HG03066 (cell line): ENCODE measurements at regions not wholly inside any gene's neighbourhood (a gene's known extent, or its start where the extent isn't known, plus 50 kb on each side); places are given as distances from the start of the nearest gene placed in this dataset.

Experiments used
- ATAC-seq: cut with Tn5 transposase; IDR thresholded peaks from one replicate; pipeline ENCODE4 v1.9.1; 2021; ENCODE audit warnings: low read depth; ENCODE audit not compliant: unreplicated experiment

GRCh38 chr10:64265961-64266360 lies 744.8 kb downstream of the REEP3 start:
- no peak for ATAC-seq

DNA sequence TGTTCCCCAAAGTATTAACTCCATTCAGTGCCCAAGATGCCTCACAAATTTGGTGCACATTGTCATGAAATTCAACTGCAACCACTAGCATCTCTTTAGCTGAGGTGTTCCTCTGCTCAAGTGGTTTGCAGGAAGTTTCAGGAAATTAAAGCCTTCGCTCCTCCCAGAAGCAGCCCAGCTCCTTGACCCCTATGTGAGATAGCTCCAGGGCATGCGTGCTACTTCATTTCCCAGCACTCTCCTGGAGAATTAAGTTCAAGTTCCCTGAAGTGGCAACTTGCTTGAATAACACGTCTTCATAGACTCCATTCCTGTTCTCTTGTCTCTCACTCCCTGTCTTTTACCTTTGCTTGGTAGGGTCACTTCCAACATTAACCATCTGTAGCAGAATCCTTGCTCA lies 750.3 kb downstream of the REEP3 start:
- no peak for ATAC-seq

DNA sequence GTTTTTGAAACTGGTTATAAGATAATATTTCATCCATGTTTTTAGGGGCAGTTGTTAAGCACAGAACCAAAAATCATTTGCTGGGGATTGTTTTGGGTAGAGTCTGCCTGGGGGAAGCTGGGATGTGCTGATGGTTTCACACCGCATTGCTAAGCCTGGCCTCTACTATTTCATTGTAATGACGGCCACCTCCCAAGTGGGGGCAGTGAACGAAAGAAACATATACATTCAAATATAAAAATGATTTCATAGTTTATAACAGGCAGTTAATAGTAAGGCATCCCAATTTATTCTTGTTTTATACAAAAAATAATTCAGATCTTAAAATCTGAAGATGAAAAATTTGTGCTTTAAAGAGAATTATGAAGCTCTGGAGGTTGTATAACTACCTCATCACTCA lies 750.8 kb downstream of the REEP3 start:
- no peak for ATAC-seq

- no peak for ATAC-seq
Observed at GRCh38 chr10:64275001-64275400, 753.8 kb downstream of the REEP3 start.

GRCh38 chr10:64275774-64276173 lies 754.6 kb downstream of the REEP3 start:
- no peak for ATAC-seq

- ATAC-seq = no peak
Observed at GRCh38 chr10:64277536-64277935, 756.3 kb downstream of the REEP3 start.

GRCh38 chr10:64283621-64284020 lies 762.4 kb downstream of the REEP3 start:
- no peak for ATAC-seq

DNA sequence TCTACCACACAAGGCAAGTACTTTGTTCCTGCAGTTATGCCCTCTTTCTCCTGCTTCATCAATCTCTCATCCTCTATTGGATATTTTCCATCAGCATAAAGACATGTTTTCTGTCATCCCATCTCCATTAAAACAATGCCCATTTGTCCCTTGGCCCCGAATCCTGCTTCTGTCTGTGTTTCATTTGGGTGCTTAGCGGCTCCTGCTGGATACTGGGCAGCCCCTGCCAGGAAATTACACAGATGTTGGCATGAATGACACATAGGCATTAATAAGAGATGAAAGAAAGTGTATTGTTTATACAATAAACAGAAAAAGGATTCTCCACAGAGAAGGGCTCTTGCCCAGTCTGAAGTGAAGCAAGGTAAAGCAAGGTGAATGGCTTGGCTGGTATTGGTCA lies 765.3 kb downstream of the REEP3 start:
- ATAC-seq = no peak

GRCh38 chr10:64288404-64288803 lies 767.2 kb downstream of the REEP3 start:
- no peak for ATAC-seq

GRCh38 chr10:64303566-64303965 lies 782.4 kb downstream of the REEP3 start:
- no peak for ATAC-seq

DNA sequence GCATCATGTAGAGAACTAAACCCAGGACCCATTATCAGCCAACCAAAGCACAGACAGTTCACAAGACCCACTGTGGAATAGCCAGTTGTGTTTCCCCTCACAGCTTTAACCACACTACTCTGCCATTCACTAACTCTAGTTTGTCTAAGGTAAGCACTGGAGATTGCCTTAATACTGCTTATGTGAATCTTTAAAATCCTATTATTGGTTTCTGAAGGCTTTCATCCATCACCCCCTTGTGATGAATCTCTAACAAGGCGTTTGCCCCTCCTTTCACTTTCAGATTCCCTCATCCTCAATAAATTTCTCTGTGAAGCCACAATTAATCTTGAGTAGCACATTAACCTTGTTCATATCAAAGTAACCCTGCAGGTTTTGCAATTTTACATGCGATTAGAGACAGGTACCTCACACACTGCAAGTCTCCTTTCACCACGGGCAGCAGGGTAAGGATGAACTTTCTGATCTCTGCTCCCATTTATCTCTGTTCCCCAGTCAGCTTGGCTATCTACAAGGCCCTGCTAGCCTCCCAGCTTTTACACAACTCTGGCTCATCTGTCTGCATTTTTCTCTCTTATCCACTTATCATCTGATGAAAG lies 785.6 kb downstream of the REEP3 start:
- no peak for ATAC-seq

GRCh38 chr10:64312876-64313275 lies 791.7 kb downstream of the REEP3 start:
- no peak for ATAC-seq

DNA sequence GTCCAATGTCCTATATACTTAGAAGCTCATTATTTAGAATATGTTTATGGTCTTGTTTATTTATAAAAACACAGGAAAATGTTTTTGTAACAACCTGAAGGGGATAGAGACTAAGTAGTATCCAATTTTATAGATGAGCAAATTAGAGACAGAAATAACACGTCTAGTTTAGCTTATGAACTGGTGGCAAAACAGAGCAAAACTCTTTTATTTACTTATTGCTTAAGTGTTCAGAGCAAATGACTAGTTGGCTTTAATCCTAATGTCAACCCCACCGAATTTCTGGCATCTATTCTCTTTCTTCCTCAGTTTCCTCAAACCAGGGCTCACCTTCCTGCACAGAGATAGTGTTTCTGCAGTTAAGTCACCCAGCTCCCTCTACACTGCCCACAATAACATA lies 792.8 kb downstream of the REEP3 start:
- ATAC-seq = no peak

GRCh38 chr10:64316416-64316815 lies 795.2 kb downstream of the REEP3 start:
- no peak for ATAC-seq

DNA sequence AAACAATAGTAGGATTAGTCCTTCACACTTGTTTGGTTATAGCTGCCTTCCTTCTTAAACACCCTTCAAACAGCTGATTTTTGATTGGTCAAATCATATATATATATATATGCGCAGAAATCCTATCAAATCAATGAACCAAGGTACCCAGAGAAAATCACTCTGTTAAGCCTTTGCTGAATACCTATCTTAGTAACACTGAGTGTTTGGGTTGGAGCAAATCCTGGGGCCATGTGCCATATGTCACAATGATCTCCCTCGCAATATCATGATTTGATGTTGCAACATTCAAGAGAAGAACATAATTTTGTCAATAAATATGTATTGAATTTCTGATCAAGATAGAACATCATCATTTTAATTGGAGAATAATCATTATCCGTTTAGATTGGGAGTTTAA lies 795.6 kb downstream of the REEP3 start:
- ATAC-seq = no peak

- no peak for ATAC-seq
Observed at GRCh38 chr10:64320448-64320847, 799.2 kb downstream of the REEP3 start.

DNA sequence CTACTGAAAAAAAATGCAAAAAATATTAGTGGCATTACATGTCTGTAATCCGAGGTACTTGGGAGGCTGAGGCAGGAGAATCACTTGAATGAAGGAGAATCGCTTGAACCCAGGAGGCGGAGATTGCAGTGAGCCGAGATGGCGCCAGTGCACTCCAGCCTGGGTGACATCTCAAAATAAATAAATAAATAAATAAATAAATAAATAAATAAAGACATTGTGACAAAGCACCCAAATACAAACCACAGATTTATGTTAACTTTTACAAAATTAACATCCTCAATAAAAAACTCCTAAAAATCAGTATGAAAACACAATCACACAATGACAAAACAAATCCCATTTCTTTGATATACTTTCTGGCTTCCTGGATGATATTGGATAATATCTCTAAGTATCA lies 808.3 kb downstream of the REEP3 start:
- no peak for ATAC-seq

- ATAC-seq = no peak
Observed at GRCh38 chr10:64332551-64332950, 811.4 kb downstream of the REEP3 start.

DNA sequence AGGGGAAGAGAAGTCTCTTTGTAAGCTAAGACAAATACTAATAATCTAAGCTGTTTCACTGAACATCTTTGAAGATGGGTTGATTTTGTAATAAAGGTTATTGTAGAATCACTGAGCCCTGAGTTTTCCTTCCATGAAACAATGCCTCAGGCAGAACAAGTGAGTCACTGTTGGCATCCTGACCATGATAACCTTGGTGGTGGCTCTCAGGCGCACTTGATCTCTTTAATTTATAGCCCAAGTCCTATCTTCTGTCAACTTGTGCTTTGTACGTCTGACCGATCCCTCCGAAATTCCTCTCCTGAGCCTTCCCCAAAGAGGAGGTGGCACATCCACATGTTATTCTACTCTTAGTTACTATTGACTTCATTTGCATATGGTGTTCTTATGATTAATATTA lies 812.9 kb downstream of the REEP3 start:
- no peak for ATAC-seq

GRCh38 chr10:64344211-64344610 lies 823.0 kb downstream of the REEP3 start:
- no peak for ATAC-seq

- ATAC-seq = no peak
Observed at GRCh38 chr10:64345856-64346255, 824.7 kb downstream of the REEP3 start.

GRCh38 chr10:64346389-64346788 lies 825.2 kb downstream of the REEP3 start:
- no peak for ATAC-seq

GRCh38 chr10:64350665-64351064 lies 829.5 kb downstream of the REEP3 start:
- no peak for ATAC-seq
